ENCODE measurements at regions not wholly inside any gene's neighbourhood (a gene's known extent, or its start where the extent isn't known, plus 50 kb on each side); places are given as distances from the start of the nearest gene placed in this dataset.

DNA sequence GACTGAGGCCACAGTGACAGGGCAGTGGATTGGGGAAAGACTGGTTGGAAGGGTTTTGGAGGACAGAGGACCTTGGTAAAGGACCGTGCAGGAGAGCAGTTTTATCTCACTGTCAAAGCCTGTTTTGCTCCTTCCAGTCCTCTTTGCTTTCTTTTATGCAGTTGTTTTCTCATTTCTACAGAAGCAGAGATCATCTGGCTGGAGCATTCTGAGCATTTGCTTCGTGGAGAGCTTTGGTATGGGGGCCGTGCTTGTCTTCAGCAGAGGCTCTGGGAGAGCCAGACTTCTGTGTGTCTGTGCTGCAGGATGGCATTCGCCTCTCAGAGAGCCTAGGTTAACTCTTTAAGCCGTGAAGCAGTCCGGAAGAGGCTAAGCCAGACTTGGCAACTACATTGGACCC lies 171.8 kb upstream of the TUT7 start:
- TF ChIP-seq, protein P1, sequence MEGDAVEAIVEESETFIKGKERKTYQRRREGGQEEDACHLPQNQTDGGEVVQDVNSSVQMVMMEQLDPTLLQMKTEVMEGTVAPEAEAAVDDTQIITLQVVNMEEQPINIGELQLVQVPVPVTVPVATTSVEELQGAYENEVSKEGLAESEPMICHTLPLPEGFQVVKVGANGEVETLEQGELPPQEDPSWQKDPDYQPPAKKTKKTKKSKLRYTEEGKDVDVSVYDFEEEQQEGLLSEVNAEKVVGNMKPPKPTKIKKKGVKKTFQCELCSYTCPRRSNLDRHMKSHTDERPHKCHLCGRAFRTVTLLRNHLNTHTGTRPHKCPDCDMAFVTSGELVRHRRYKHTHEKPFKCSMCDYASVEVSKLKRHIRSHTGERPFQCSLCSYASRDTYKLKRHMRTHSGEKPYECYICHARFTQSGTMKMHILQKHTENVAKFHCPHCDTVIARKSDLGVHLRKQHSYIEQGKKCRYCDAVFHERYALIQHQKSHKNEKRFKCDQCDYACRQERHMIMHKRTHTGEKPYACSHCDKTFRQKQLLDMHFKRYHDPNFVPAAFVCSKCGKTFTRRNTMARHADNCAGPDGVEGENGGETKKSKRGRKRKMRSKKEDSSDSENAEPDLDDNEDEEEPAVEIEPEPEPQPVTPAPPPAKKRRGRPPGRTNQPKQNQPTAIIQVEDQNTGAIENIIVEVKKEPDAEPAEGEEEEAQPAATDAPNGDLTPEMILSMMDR (IDR thresholded peaks at IDR 0.05; ENCODE audit: poor library complexity): no peak
- TF ChIP-seq EZH2 (IDR thresholded peaks at IDR 0.05; ENCODE audit: borderline replicate concordance): no peak

Data from hepatocyte (in vitro differentiated cells).